ENCODE measurements at regions not wholly inside any gene's neighbourhood (a gene's known extent, or its start where the extent isn't known, plus 50 kb on each side); places are given as distances from the start of the nearest gene placed in this dataset.
A peak's percentile ranks its signal among the peaks of the same experiment; 100 is the strongest.

DNA sequence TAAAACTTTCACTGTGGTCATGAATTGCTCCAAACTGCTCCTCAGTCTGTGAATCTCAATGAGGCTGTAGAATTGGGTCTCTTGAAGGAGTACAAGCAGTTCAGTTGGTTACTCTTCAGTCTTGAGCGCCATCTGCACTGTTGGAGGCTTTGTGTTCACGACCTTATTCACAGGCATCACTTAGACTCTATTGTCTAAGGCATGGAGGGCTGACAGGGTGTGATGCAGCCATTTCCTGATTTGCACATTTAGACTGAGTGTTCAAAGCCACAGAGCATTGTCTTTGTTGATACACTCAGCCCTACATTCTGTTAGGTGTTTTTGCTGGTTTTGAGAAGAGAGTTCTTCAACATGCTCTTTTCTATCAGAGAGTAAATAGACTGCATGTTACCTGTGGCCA lies 355.9 kb upstream of the RIOK2 start:
- WGBS, 10 experiments: 20 to 83% (median 49%) methylated on average over 1 to 2 of the region's 2 CpGs; no CpG with 5 or more reads in 3 of the 10 experiments

DNA sequence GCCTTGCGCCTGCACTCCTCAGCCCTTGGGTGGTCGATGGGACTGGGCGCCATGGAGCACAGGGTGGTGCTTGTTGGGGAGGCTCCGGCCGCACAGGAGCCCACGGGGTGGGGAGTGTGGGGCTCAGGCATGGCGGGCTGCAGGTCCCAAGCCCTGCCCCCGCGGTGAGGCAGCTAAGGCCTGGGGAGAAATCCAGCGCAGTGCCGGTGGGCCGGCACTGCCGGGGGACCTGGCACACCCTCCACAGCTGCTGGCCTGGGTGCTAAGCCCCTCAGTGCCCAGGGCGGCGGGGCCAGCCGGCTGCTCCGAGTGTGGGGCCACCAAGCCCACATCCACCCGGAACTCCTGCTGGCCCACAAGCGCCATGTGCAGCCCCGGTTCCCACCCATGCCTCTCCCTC lies 358.8 kb upstream of the RIOK2 start:
- no peak for ATAC-seq (replicated peaks in 6 of 8)
- peaks cover 8 to 20% of the 10 kb centered on the region in 2 donors for H3K4me1 ChIP-seq (replicated peaks in 1 of 2)
- H3K4me3 ChIP-seq: no peak overlapping the region
- 60% methylated on average over 1 of the region's 20 CpGs; no CpG with 5 or more reads in 9 of the 10 experiments for WGBS, 10 experiments
- no peak overlapping the region for H3K27ac ChIP-seq
- in situ Hi-C loops (cut with MboI; ENCODE audit: low pct_unique_long_range_greater_than_20kb in 2 of 9, low sequenced_read_pairs in 9 of 9, unreplicated experiment in 9 of 9): no loop called here

More for the DNA sequence above, 355.9 kb upstream of the RIOK2 start:
- in situ Hi-C loops (cut with MboI; ENCODE audit: low pct_unique_long_range_greater_than_20kb in 2 of 9, low sequenced_read_pairs in 9 of 9, unreplicated experiment in 9 of 9): loop anchor here in 1 of 9 experiments (10.0 kb wide), 1 partner anchor 244 kb away; no protein-coding TSS in a partner anchor
- peaks cover 0 to 2% of the 10 kb centered on the region in 2 donors for H3K4me1 ChIP-seq (replicated peaks in 1 of 2)
- no peak overlapping the region for H3K4me3 ChIP-seq
- peak in 3 of 8 experiments; percentile 16 to 34 (median 32) for ATAC-seq (replicated peaks in 6 of 8)
- H3K27ac ChIP-seq: no peak overlapping the region

DNA sequence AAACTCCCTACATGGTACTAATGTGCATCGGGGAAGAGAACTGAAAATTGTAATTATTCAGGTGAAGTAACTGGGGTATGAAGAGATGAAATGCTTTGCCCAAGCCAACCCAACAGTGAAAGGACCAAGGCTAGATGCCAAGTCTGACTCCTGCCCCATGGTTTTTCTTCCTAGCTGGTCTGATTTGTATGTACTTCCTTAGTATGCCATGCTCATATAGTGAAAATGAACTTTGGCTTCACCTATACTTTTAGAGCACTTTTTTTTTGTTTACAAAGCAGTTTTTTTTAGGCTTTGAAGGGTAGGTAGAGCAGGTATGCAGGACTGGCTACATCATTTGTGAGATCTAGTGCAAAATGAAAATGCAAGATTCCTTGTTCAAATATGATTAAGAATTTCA lies 359.4 kb upstream of the RIOK2 start:
- H3K4me1 ChIP-seq (replicated peaks in 1 of 2): peaks cover 8 to 20% of the 10 kb centered on the region in 2 donors
- H3K4me3 ChIP-seq: no peak overlapping the region
- in situ Hi-C loops (cut with MboI; ENCODE audit: low pct_unique_long_range_greater_than_20kb in 2 of 9, low sequenced_read_pairs in 9 of 9, unreplicated experiment in 9 of 9): no loop called here
- WGBS, 10 experiments: 60 to 100% (median 94%) methylated on average over 1 of the region's 1 CpG; no CpG with 5 or more reads in 6 of the 10 experiments
- ATAC-seq (replicated peaks in 6 of 8): no peak
- no peak overlapping the region for H3K27ac ChIP-seq

DNA sequence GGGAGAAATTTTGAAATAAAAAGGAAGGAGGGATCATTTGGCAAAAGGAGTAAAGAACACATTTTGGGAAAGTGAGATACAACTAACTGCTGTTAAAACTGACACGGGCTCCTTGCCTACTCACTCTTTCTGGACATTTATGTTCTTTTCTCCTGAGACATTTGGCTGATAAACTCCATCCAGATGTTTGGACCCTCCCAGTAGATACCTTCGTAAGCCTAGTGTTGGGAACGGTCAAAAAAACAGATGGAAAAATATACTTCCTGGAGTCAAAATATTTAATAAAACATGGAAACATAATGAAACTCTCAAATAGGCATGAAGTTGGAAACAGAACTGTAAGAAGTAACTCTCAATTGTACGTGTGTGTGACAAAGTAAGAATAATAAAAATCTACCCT lies 360.1 kb upstream of the RIOK2 start:
- in situ Hi-C loops (cut with MboI; ENCODE audit: low pct_unique_long_range_greater_than_20kb in 2 of 9, low sequenced_read_pairs in 9 of 9, unreplicated experiment in 9 of 9): no loop called here
- Histone ChIP-seq H3K4me1 (replicated peaks in 1 of 2) (peaks cover 8 to 20% of the 10 kb centered on the region in 2 donors), H3K27ac (no peak overlapping the region), H3K4me3 (no peak overlapping the region)
- 31 to 100% (median 86%) methylated on average over 1 to 4 of the region's 4 CpGs for WGBS, 10 experiments
- no peak for ATAC-seq (replicated peaks in 6 of 8)

DNA sequence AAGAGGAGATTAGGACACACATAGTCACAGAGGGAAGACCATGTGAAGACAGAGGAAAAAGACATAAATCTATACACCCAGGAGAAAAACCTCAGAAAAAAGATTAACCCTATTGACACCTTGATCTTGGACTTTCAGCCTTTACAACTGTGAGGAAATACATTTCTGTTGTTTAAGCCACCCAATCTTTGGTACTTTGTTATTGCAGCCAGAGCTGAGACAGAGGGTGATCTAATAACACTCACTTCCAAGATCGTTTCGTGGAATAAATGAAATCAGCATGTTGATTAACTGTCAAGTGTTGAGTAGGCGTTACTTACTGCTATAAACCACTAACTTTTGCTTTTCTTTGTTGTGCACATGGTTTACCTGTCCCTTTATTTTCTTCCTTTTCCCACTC lies 361.2 kb upstream of the RIOK2 start:
- Histone ChIP-seq H3K4me3 (no peak overlapping the region), H3K4me1 (replicated peaks in 1 of 2) (peaks cover 6 to 20% of the 10 kb centered on the region in 2 donors), H3K27ac (no peak overlapping the region)
- 9 to 100% (median 81%) methylated on average over 1 to 3 of the region's 3 CpGs; no CpG with 5 or more reads in 1 of the 10 experiments for WGBS, 10 experiments
- in situ Hi-C loops (cut with MboI; ENCODE audit: low pct_unique_long_range_greater_than_20kb in 2 of 9, low sequenced_read_pairs in 9 of 9, unreplicated experiment in 9 of 9): no loop called here
- ATAC-seq (replicated peaks in 6 of 8): peak in 1 of 8 experiments; percentile 57

DNA sequence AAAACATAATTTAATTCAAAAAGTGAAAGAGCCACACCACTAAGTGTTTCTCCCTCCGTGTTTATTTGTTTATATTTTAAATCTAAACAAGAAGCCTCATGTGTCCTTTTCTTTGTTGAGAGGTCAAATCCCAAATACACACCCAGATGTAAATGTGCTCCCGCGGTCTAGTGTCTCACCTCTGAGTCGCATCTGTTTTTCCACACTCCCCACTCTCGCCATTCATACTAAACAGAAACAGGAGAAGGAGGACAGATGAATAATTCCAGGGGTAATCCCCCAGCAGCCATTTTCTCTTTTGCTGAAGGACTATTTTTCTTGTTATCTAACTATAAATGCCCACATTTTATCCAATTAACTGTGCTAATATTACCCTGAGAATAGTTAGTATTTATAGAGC lies 361.6 kb upstream of the RIOK2 start:
- Histone ChIP-seq H3K27ac (no peak overlapping the region), H3K4me1 (replicated peaks in 1 of 2) (peaks cover 6 to 20% of the 10 kb centered on the region in 2 donors), H3K4me3 (no peak overlapping the region)
- ATAC-seq (replicated peaks in 6 of 8): peak in 1 of 8 experiments; percentile 29
- in situ Hi-C loops (cut with MboI; ENCODE audit: low pct_unique_long_range_greater_than_20kb in 2 of 9, low sequenced_read_pairs in 9 of 9, unreplicated experiment in 9 of 9): no loop called here
- 0 to 88% (median 58%) methylated on average over 1 to 5 of the region's 5 CpGs for WGBS, 10 experiments

DNA sequence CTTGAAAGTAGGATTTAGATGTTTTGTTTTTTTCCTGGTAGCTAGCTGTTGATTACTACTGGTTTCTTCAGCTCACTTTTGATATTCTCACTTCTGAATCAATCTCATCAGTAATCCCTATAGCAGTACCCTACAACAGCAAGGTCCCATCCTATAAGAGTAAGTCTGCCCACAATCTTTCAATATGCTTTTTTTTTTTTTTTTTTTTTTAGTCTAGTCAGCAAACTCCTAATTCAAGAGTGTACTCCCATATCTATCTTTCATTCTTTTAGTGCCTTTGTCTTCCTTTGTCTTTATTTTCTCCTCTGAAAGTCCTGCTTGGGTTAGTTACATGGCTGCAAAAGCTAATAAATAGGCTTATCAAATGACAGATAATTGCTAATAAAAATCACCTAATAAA lies 362.4 kb upstream of the RIOK2 start:
- H3K4me3 ChIP-seq: no peak overlapping the region
- H3K27ac ChIP-seq: no peak overlapping the region
- in situ Hi-C loops (cut with MboI; ENCODE audit: low pct_unique_long_range_greater_than_20kb in 2 of 9, low sequenced_read_pairs in 9 of 9, unreplicated experiment in 9 of 9): no loop called here
- no peak for ATAC-seq (replicated peaks in 6 of 8)
- H3K4me1 ChIP-seq (replicated peaks in 1 of 2): peaks cover 9 to 27% of the 10 kb centered on the region in 2 donors

DNA sequence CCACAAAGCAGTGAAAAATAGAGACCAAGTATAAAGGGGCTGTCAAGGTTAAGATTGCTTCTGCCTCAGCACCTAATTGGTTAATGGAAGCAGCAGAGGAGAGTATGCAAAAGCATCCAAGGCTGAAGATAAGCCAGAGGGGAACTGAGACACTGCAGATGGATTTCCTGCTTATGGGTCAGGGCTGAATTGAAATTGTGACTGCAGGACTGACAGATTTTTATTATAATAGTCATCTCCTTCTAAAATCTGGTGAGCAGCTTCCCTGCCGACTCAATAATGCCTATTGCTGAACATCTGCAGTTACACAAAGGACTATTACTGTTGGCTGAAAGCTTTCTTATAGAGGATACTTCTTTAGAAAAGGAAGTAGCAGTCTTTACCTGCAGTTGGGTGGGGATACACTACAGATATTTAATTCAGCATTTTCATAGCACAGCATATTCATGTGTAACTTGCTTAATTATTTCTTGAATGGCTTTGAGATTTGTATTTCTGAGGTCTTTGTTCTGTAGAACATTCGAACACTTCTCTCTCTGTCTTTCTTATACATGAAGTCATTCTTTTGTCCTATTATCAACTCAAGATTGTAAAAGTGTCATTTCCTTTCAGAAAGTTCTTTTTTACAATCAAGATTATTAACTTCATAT lies 363.0 kb upstream of the RIOK2 start:
- in situ Hi-C loops (cut with MboI; ENCODE audit: low pct_unique_long_range_greater_than_20kb in 2 of 9, low sequenced_read_pairs in 9 of 9, unreplicated experiment in 9 of 9): no loop called here
- Histone ChIP-seq H3K4me3 (no peak overlapping the region), H3K27ac (no peak overlapping the region), H3K4me1 (replicated peaks in 1 of 2) (peaks cover 9 to 32% of the 10 kb centered on the region in 2 donors)
- WGBS, 10 experiments: 17 to 78% (median 33%) methylated on average over 1 to 2 of the region's 2 CpGs; no CpG with 5 or more reads in 1 of the 10 experiments
- peak in 1 of 8 experiments; percentile 68 for ATAC-seq (replicated peaks in 6 of 8)

DNA sequence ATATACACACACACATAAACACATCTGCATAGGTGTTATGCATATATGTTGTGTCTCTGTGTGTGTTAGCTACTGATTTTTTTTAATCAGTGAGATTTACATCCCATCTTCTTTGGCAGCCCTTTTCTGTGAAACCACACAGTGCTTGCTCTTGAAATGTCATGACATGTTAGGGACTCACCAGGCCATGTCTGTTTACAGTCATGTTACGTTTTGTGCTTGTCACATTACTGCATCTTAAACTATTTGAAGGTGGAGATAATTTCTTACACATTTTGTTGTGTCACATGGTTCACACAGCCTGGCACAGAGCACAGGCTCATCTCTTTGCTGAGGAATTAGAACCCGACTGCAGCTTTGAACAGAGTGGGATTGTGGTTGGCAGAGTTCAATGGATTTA lies 364.4 kb upstream of the RIOK2 start:
- Histone ChIP-seq H3K27ac (no peak overlapping the region), H3K4me1 (replicated peaks in 1 of 2) (peaks cover 9 to 32% of the 10 kb centered on the region in 2 donors), H3K4me3 (no peak overlapping the region)
- in situ Hi-C loops (cut with MboI; ENCODE audit: low pct_unique_long_range_greater_than_20kb in 2 of 9, low sequenced_read_pairs in 9 of 9, unreplicated experiment in 9 of 9): no loop called here
- WGBS, 10 experiments: 86 to 100% (median 100%) methylated on average over 1 to 2 of the region's 2 CpGs; no CpG with 5 or more reads in 3 of the 10 experiments
- ATAC-seq (replicated peaks in 6 of 8): no peak

DNA sequence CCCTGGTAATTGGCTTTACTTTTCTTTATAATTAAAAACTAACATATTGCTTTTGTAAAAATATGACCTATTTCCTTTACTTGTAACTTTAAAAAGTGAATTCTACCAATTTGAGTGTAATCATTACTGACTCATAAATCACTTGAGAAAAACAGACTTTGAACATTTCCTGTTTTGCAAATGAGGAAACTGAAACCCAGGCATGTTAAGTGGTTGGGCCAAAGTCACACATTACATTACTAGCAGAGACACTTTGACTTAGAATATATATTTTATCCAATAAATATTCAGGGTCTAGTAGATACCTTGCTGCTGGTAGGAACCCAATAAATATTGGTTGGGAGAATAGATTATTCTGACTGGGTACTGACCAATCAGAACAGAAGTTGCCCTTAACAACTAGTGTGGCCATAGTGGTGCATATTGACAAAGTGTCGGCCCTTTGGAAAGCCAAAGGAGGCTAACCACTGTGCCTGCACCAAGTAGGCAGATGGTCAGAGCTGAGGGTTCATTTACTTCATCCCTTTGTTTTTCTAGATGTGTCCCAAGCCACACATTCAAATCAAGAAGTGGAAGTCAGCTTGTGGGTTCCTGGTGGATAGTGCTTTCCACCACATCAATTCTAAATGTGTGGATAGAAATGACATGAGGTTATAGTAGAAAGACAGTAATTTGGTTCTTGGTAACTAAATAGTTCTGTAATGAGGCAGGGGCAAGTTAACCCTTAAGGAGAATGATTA lies 365.1 kb upstream of the RIOK2 start:
- no peak for ATAC-seq (replicated peaks in 6 of 8)
- H3K4me3 ChIP-seq: no peak overlapping the region
- in situ Hi-C loops (cut with MboI; ENCODE audit: low pct_unique_long_range_greater_than_20kb in 2 of 9, low sequenced_read_pairs in 9 of 9, unreplicated experiment in 9 of 9): no loop called here
- no peak overlapping the region for H3K27ac ChIP-seq
- peaks cover 9 to 32% of the 10 kb centered on the region in 2 donors for H3K4me1 ChIP-seq (replicated peaks in 1 of 2)
- WGBS, 10 experiments: 100% methylated on average over 1 of the region's 1 CpG; no CpG with 5 or more reads in 7 of the 10 experiments

DNA sequence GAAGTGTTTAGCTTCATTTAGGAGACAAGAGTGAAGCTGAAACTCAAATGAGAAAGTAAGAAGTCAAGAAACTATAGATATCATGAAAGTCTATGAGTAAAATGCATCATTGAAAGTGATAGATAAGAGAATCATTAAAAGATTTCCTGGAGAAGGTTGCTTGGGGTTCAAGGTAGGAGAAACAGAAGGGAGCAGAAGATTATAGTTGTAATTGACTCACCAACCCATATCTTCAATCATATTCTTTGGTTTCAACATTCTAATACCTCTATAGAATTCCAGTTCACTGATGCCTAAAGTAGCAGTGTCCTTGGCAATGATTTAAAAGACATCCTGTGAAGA lies 365.7 kb upstream of the RIOK2 start:
- in situ Hi-C loops (cut with MboI; ENCODE audit: low pct_unique_long_range_greater_than_20kb in 2 of 9, low sequenced_read_pairs in 9 of 9, unreplicated experiment in 9 of 9): no loop called here
- no peak for ATAC-seq (replicated peaks in 6 of 8)
- Histone ChIP-seq H3K4me3 (no peak overlapping the region), H3K27ac (no peak overlapping the region), H3K4me1 (replicated peaks in 1 of 2) (peaks cover 9 to 32% of the 10 kb centered on the region in 2 donors)

DNA sequence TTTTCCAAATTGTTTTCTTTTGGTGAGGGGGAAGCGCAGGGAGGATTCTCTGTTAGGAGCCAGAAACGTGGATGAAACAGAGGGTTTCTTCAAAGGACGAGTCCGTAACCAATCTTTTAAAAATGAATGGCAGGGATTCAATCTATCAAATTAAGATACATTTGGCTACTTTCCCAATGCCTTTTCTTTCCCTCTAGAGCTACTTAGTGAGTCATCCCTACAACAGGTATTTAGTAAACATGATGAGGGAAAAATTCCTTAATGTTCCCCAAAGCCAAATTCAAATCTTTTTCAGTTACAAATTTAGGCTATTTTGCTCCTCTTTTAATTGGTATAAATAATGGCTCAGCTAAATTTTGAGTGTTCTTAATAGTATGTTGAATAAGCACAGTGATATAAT lies 366.4 kb upstream of the RIOK2 start:
- no peak for ATAC-seq (replicated peaks in 6 of 8)
- WGBS, 10 experiments: 73 to 95% (median 84%) methylated on average over 3 to 4 of the region's 4 CpGs
- in situ Hi-C loops (cut with MboI; ENCODE audit: low pct_unique_long_range_greater_than_20kb in 2 of 9, low sequenced_read_pairs in 9 of 9, unreplicated experiment in 9 of 9): no loop called here
- Histone ChIP-seq H3K4me3 (no peak overlapping the region), H3K4me1 (replicated peaks in 1 of 2) (peaks cover 9 to 28% of the 10 kb centered on the region in 2 donors), H3K27ac (no peak overlapping the region)

DNA sequence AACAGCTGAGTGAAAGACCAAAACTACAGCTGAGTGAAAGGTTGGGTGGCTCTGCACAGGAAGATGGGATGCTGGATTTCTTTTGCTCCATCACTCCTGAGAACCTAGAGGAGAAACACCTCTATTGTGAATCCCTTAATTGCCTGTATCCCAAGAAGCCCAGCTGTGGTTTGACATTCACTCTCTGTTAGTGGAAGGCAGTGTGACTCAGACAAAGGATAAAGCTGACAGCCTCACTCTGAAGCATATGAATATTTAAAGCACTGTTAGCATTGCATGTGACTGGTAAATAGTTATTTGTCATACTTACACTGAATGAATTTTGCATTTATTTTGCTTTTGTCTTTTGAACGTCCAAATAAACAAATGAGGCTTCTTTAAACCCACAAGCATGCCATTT lies 367.1 kb upstream of the RIOK2 start:
- H3K4me3 ChIP-seq: no peak overlapping the region
- in situ Hi-C loops (cut with MboI; ENCODE audit: low pct_unique_long_range_greater_than_20kb in 2 of 9, low sequenced_read_pairs in 9 of 9, unreplicated experiment in 9 of 9): no loop called here
- ATAC-seq (replicated peaks in 6 of 8): peak; percentile 84 to 99 (median 97)

More for the DNA sequence above, 367.1 kb upstream of the RIOK2 start:
- Histone ChIP-seq H3K27ac (no peak overlapping the region), H3K4me1 (replicated peaks in 1 of 2) (peaks cover 9 to 28% of the 10 kb centered on the region in 2 donors)
- 0 to 8% (median 0%) methylated on average over 1 of the region's 1 CpG; no CpG with 5 or more reads in 3 of the 10 experiments for WGBS, 10 experiments
